Panc1 (cell line): ENCODE measurements at regions not wholly inside any gene's neighbourhood (a gene's known extent, or its start where the extent isn't known, plus 50 kb on each side); places are given as distances from the start of the nearest gene placed in this dataset.

Experiments used
- ATAC-seq: fragments of 200-7000 bp; cut with Tn5 transposase; 2 replicates; pipeline ENCODE4 v1.9.1; 2020; ENCODE audit warnings: mild to moderate bottlenecking, moderate library complexity
- BruUV-seq: library from RNA; stranded (reverse); fragments of 400-500 nt; replicated peaks from 2 replicates; lab custom pipeline; 2021; lab: Mats Ljungman, UMichigan
- CTCF ChIA-PET: fragments of 300-600 bp; sonication (Branson Sonifier 250); formaldehyde crosslinking; loops from one replicate; lab custom pipeline; 2022; ENCODE audit warnings: antibody characterized with exemption; lab: Charles Lee
- POLR2A ChIA-PET: fragments of 300-600 bp; sonication (Branson Sonifier 250); formaldehyde crosslinking; loops from one replicate; lab custom pipeline; 2022; ENCODE audit warnings: antibody characterized with exemption; lab: Charles Lee
- DNase-seq: peaks from one replicate; pipeline ENCODE4 v3.0.0-alpha.2; 2010; ENCODE audit warnings: low read depth, low spot score
- H3K27ac ChIP-seq: 2 replicates; pipeline ENCODE4 v1.5.1; 2011; ENCODE audit warnings: mild to moderate bottlenecking, low read length, inconsistent platforms
- H3K27me3 ChIP-seq: fragments of 200-500 bp; sonication (Bioruptor generic); 2 replicates; pipeline ENCODE4 v1.6.0; 2014; ENCODE audit warnings: low read length, inconsistent platforms; ENCODE audit not compliant: control insufficient read depth, insufficient read depth
- H3K36me3 ChIP-seq: fragments of 200-500 bp; sonication (Bioruptor generic); 2 replicates; pipeline ENCODE4 v1.5.1; 2014; ENCODE audit warnings: inconsistent platforms, mild to moderate bottlenecking, low read length, moderate library complexity; ENCODE audit not compliant: control insufficient read depth, insufficient read depth
- H3K4me1 ChIP-seq: 2 replicates; pipeline ENCODE4 v1.5.1; 2011; ENCODE audit warnings: inconsistent platforms, mild to moderate bottlenecking, low read length, moderate library complexity; ENCODE audit not compliant: control insufficient read depth, insufficient read depth
- H3K4me3 ChIP-seq, 2 experiments: 2 replicates each; pipeline ENCODE4 v1.5.1; 2011 to 2012; ENCODE audit warnings: low read depth in 2 of 2, low read length in 2 of 2, mild to moderate bottlenecking in 2 of 2, inconsistent platforms in 1 of 2, moderate library complexity in 1 of 2
- H3K9me3 ChIP-seq: fragments of 200-500 bp; sonication (Bioruptor generic); 2 replicates; pipeline ENCODE4 v1.5.1; 2014; ENCODE audit warnings: low read depth, mild to moderate bottlenecking, inconsistent platforms, low read length, moderate library complexity; ENCODE audit not compliant: control insufficient read depth, insufficient read depth
- CTCF ChIP-seq: fragments of 450-650 bp; IDR thresholded peaks from 2 replicates; pipeline ENCODE4 v1.5.1; 2017; ENCODE audit warnings: mild to moderate bottlenecking
- POLR2AphosphoS5 ChIP-seq: IDR thresholded peaks from 2 replicates; pipeline ENCODE4 v1.6.1; 2012; ENCODE audit warnings: mild to moderate bottlenecking, low read depth, low read length, moderate library complexity
- REST ChIP-seq, 2 experiments: IDR thresholded peaks; 2 replicates each; pipeline ENCODE4 v1.6.1; 2011 to 2012; ENCODE audit warnings: low read depth in 2 of 2, control low read depth in 1 of 2, low read length in 1 of 2, mild to moderate bottlenecking in 1 of 2, moderate library complexity in 1 of 2; ENCODE audit not compliant: insufficient read depth in 1 of 2
- SIN3A ChIP-seq: IDR thresholded peaks from 2 replicates; pipeline ENCODE4 v1.6.1; 2012; ENCODE audit warnings: low read depth, mild to moderate bottlenecking, low read length, moderate library complexity, borderline replicate concordance; ENCODE audit not compliant: insufficient read depth
- TCF7L2 ChIP-seq: IDR thresholded peaks from 2 replicates; pipeline ENCODE4 v1.6.1; 2011; ENCODE audit warnings: mild to moderate bottlenecking, low read depth, low read length, inconsistent platforms
- in situ Hi-C: cut with HindIII; loops from 2 replicates; pipeline ENCODE4 v1.10.0; 2016; ENCODE audit warnings: low sequenced_read_pairs, low pct_unique_long_range_greater_than_20kb
- intact Hi-C: fragments of 100-400 bp; cut with micrococcal nuclease; formaldehyde crosslinking; loops from one replicate; pipeline ENCODE4 v1.10.0; 2022; ENCODE audit not compliant: unreplicated experiment

- DNase-seq (no peak), ATAC-seq (no peak)
- Histone ChIP-seq H3K27ac (no peak overlapping the region), H3K9me3 (no peaks in the 10 kb centered on the region), H3K4me1 (peaks cover 4% of the 10 kb centered on the region; the same call in 1 of the 2 replicates), H3K27me3 (no peaks in the 10 kb centered on the region), H3K4me3 (no peak overlapping the region), H3K36me3 (no peaks in the 10 kb centered on the region)
- BruUV-seq = no TSS peak
- CTCF ChIA-PET = interaction anchor here (0.6 kb wide), 2 partner anchors 16 to 68 kb away, joined by 4 to 7 read pairs; no protein-coding TSS in a partner anchor
- intact Hi-C loops (no loop called here), in situ Hi-C loops (no loop called here)
- TF ChIP-seq TCF7L2 (no peak), REST (IDR thresholded peaks at IDR 0.05; ENCODE audit: insufficient read depth in 1 of 2, low read depth in 2 of 2, low read length in 1 of 2) (no peak), SIN3A (no peak), POLR2AphosphoS5 (no peak), CTCF (no peak)
- POLR2A ChIA-PET = interaction anchor here (0.6 kb wide), 1 partner anchor 77 kb away, joined by 3 read pairs; no protein-coding TSS in a partner anchor
Observed at GRCh38 chr1:10947691-10948462, 64.6 kb upstream of the TARDBP start.

- Histone ChIP-seq H3K36me3 (no peaks in the 10 kb centered on the region), H3K9me3 (no peaks in the 10 kb centered on the region), H3K27ac (no peak overlapping the region), H3K27me3 (no peaks in the 10 kb centered on the region), H3K4me3 (no peak overlapping the region), H3K4me1 (peaks cover 4% of the 10 kb centered on the region; the same call in 1 of the 2 replicates)
- ATAC-seq (no peak), DNase-seq (no peak)
- no TSS peak for BruUV-seq
- POLR2A ChIA-PET = no interaction called here
- intact Hi-C loops (no loop called here), in situ Hi-C loops (no loop called here)
- TF ChIP-seq POLR2AphosphoS5 (no peak), SIN3A (no peak), TCF7L2 (no peak), CTCF (no peak), REST (IDR thresholded peaks at IDR 0.05; ENCODE audit: insufficient read depth in 1 of 2, low read depth in 2 of 2, low read length in 1 of 2) (no peak)
- CTCF ChIA-PET = interaction anchor here (0.6 kb wide), 1 partner anchor 256 kb away, joined by 3 read pairs; no protein-coding TSS in a partner anchor
Observed at GRCh38 chr1:10948463-10948775, 64.0 kb upstream of the TARDBP start.
